ENCODE measurements at regions not wholly inside any gene's neighbourhood (a gene's known extent, or its start where the extent isn't known, plus 50 kb on each side); places are given as distances from the start of the nearest gene placed in this dataset.

DNA sequence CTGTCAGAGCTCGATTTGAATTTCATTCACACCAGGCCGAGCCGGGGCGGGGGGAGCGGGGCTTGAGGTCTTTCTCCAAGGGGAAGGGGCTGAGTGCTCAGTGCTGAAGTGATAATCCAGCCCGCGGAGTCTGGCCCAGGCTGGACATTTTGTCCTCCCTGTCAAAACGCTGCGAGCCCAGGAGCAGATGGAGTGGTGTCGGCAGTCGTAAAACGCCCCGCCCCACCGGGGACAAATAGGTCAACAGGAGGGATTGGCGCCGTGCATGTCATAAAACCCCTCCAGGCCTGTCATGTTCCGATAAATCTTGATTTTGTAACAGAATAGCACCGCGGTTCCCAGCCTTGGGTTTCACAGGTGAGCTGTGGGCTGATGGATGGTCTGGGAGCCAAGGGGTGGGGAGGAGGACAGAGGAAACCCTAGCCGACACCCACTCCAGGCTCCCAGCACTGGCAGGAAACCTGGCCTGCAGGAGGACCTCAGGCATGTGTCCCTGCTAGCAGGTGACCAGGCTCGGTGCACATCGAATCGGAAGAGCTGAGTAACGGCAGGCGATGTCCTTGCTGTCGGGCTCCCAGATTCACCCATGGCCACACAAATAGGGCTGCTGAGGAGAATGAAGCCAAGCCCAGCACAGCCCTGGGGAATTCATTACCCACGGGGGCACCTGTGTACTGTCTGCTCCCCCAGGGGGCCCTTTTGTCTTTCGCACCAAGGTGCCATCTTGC lies 341.4 kb downstream of the FOXL1 start:
- DNase-seq, result no peak

DNA sequence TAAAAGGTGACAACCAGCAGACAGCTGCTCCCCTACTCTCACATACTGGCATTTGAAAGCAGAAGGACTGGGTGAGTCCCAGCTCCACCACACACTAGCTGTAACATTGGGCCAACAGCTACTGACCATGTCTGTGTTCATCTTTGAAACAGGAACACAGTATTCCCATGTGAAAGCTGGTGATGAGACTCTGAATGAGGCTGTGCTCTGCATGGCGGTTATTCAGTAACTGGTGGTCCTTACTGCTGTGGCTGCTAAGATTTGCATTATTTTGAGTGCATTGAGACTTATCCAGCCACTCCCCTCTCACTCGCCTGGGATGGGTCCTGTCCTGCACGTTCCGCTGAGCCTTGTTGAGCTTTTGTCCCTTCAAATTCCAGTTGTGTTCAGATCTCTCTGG lies 342.9 kb downstream of the FOXL1 start:
- DNase-seq, result no peak

DNA sequence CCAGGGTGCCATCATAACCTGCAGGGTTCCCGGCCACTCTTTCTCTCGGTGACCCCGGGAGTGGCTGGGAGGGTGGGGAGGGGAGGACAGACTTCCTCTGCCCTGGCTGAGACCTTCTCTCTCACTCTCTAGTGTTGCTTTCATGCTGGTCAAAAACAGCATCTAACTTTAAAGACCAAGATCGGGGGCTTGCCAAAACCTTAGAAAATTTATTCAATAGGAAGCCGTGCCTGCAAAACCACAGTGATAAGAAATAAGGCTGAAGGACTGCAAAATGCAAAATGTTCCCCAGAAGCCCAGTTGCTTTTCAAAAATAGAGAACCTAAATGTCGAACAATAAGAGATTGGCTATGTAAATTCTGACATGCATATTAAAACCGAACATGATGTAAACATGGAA lies 344.0 kb downstream of the FOXL1 start:
- DNase-seq, result no peak

DNA sequence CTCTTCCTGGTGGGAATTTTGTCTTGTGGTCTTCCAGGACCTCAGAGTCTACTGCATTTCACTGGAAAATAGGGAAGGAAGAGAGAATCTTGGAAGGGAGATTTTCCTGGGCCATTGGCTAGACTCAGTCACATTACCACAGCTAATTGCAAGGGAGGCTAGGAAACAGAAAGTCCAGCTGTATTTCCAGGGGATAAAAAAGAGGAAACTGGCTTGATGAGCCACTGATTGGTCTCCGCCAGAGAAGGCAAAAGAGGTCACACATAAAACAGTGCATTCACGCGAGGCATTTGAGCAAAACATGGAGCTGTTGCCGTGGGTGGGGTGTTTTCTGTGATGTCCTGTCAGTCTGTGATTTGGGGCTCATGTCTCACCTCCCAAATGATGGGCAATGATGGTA lies 345.3 kb downstream of the FOXL1 start:
- no peak for DNase-seq

DNA sequence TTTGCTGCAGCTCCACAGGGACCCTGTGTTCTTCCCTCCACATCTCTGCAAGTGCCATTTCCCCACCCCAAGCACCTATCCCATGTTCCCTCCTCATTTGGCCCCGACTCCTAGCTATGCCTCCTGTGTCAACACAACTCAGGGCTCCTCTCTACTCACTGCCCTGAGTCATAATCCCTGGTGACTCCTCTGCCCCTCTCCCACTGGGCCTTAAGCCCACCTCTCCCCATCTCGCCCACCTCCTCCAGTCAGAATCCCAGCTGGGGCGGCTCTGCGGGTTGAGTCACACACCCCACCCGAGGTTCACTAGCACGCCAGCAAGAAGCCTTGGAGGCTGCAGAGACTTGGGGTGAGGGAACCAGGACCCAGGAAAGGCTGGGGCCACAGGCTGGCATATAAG lies 346.2 kb downstream of the FOXL1 start:
- DNase-seq, result no peak

DNA sequence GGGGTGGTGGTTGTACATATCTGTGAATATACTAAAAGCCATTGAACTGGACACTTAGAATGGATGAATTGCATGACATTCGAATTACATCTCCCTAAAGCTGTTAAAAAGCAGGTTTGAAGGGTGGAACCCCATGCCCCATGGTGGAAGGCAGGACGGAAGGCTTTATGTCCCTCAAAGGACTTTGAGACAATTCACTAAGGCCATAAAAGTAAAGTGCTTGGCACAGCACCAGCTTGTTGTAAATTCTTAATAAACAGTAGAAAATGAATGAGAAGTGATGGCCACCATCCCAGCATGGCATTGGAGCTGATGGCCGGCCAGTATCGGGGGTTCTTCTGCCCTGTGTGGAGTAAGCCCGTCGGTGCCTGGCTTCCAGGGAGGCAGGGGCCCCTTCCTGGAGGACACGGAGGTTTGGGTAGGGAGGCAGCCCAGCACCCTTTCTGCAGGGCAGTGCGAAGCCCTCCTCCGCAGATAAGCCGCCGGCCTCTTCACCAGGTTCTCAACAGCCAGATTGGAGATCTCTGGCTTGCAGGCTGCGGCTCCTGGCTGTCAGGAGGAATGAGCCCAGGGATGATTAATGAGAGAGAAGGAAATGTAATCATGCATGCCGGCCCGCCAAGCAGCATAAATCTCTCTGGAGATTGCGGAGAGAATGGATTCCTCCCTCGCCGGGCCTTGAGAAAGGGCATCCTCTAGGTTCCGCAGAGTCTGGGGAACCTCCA lies 346.9 kb downstream of the FOXL1 start:
- DNase-seq, result no peak

DNA sequence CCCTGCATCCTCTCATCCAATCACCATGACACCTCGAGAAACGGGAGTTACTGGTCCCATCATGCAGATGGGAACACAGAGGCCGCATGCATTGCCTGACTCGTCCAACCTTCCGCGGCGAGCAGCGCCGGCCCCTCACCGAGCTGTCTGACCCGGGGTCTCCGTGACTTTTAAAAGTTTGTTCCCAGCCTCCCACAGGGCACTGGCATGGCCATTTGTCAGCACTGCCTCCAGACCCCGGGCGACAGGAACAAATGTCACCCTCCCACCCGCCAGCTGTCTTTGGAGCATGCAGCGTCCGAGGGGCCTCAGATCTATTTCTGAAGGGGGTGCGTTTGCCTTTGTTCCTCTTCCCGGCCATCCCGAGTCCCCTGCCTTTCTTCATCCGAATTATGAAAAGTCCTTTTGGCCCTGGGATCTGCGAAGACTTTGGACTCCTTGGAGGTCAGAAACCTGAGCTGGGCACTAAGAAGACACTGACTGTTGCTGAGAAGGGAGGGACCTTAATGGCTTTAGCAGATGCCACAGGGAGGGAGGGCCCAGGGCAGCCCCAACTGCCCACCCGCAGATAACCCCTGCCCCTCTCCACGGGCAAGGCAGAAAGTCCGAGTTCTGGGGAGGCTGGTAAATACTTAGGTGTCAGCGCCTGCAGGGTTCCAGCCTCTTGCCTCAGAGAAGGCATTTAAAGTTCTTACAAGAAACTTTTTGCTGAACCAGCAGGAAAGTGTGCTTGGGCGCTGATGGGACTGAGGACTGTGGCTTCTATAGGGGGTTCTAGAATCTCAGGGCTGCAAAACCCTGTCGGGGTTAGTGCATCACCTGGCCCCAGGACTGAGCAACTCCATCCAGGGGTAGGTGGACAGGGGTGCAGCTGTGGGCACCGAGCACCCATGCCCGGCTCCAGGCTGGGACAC lies 348.1 kb downstream of the FOXL1 start:
- DNase-seq, result no peak

DNA sequence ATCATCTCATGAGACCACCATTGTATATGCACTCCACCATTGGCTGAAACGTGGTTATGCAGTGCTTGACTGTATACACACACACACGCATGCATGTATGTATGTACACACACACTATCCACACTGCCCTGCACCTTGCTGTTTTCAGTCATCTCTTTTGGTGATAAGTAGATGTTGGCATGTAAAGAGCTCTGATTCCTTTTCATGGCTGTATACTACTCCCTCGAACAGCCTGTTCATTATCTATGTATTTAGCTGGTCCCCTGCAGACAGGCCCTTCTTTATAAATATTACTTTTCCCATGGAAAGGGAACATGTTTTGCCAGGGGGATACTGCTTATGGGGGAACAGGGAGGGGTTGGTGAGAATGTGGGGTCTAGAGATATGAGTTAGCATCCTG lies 349.4 kb downstream of the FOXL1 start:
- DNase-seq, result no peak

DNA sequence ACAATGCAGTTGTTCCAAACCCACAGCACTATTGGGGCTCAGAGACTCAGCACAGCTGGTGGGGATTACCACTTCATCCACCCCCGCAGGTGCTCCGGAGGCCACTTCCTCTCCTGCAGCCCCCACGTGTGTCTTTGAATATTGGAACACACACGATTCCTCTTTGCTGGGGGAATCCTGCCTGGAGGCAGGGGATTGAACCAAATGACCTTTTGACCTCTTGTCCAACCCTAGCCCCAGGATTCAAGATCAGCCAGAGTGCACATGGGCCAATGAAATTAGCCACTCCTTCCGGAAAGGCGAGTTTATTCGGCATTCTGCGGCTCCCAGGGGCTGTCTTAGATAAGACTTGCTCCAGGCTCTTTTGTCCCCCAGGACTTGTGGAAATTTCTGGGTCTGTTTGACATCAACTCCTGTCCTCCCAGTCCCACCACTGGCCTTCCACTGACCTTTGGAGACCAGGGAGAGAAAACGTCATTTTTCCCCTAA lies 350.2 kb downstream of the FOXL1 start:
- DNase-seq, result no peak

DNA sequence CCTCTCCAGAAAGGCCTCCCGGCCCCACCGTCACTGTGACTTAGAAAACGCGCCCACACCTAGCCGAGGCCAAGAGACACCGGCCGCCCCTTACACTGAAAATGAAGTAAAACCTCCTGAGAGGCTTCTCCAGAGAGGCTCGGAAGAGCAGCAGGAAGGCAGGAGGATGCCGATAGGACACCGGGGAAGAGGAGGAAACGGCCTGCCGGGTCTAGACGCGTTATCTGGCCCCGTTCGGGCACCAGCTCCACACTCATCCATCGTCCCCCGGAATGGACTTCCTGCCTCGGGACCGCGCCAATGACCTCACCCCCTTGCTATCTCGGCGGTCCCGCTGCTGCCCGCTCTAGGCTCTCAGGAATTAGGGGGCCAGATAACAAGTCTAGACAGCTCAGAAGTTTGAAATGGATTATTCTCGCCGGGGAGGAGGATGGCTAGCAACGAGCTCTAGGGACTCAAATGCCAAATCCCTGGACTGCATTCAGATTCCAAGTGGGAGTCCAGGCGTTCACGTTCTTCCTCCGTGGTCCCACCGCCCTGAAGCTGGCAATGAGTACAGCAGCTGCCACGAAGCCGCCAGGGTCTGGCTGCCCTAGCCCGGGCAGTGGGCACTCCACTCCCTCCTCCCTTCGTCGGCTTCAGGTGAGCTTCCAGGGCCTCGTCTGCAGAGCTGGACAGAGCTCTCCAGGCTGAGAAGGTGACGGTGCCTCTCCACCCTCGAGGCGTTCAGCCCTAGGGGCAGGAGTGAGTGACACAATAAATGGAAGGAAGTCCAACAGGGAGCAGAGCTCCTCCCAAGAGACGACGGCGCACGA lies 350.9 kb downstream of the FOXL1 start:
- DNase-seq, result no peak

DNA sequence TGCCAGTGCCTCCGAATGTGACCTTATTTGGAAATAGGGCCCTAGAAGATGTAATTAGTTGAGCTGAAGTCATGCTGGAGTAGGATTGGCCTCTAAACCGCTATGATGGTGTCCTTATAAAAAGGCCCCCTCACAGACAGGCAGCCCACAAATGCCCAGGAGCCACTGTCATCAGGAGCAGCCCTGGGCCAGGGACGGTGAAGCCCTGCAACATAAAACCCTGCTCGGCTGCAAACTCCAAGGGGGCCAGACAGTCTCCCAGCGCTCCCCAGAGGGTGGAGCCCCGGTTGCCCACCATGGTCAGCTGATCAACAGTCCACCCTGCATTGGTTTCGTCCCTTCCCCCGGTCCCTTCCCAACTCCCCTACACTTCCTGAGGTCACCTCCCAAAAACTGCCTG lies 351.7 kb downstream of the FOXL1 start:
- no peak for DNase-seq

DNA sequence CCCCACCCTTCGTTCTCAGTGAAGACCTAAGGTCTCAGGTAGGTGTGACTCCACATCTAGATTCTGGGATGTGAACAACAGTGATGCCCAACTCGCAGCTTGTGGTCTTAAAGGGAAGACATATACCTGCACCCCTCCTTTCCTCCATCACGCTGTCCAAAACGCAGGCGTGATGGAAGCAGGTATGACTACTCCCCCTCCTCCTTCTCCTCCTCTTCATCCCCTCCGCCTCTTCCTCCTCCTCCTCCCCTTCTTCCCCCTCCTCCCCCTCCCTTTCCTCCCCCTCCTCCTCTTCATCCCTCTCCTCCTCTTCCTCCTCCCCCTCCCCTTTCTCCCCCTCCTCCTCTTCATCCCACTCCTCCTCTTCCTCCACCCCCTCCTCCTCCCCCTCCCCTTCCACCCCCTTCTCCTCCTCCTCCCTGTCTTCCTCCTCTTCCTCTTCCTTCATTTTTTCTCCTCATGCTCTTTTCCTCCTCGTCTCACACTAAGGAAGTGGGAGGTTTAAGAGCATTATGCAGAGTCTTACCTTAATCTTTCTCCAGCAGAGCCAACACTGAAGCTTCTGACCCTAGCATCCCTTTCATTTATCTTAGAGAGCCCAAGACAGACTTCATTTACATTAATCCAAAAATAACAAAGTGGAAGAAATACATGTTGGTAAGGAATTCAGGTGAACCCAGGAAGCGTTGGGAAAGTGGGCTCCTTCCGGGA lies 352.5 kb downstream of the FOXL1 start:
- DNase-seq, result no peak

DNA sequence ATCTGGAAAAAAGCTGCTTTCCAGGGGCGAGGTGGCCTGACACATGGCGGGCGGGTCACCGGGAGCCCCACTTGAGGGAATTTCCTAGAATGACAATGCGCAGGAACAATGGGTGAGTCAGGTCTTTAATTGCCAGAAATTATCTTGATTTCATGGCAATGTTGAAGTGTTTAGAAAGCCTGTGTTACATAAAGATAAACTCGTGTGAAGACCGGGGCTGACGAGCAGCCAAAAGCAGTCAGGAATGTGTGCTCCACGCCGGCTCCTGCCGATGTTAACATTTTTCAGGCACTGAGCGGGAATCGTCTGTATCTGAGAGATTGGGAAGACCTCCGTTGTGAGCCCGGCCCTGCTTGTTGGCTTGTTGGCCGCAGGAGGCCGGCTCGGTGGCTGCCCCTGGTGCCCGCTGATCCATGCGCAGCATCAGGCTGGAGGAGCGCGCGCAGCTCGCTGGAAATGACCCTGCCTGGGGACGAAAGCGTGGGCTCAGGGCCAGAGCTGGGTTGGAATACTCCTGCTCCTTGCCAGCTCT lies 353.1 kb downstream of the FOXL1 start:
- peak; percentile 7 for DNase-seq

DNA sequence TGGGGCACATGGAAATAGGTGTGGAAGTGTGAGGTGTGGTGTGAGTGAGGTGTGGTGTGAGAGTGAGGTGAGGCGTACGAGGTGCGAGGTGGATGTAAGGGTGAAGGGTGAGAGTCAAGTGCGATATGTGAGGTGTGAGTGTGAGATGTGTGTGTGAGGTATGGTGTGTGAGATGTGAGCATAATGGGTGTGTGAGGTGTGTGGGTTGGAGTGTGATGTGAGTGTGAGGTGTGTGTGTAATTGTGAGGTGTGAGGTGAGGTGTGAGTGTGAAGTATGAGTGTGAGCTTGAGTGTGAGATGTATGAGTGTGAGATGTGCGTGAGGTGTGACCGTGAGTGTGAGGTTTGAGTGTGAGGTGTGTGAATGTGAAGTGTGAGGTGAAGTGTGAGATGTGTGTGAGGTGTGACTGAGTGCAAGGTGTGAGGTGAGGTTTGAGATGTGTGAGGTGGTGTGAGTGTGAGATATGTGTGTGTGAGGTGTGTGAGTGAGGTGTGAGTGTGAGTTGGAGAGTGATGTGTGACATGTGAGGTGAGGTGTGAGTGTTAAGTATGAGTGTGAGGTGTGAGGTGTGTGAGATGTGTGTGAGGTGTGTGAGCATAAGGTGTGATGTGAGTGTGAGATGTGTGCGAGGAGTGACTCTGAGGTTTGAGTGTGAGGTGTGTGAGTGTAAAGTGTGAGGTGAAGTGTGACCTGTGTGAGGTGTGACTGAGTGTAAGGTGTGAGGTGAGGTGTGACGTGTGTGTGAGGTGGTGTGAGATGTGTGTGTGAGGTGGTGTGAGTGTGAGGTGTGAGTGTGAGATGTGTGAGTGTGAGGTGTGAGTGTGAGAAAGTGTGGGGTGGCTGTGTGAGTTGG lies 354.0 kb downstream of the FOXL1 start:
- DNase-seq, result no peak

DNA sequence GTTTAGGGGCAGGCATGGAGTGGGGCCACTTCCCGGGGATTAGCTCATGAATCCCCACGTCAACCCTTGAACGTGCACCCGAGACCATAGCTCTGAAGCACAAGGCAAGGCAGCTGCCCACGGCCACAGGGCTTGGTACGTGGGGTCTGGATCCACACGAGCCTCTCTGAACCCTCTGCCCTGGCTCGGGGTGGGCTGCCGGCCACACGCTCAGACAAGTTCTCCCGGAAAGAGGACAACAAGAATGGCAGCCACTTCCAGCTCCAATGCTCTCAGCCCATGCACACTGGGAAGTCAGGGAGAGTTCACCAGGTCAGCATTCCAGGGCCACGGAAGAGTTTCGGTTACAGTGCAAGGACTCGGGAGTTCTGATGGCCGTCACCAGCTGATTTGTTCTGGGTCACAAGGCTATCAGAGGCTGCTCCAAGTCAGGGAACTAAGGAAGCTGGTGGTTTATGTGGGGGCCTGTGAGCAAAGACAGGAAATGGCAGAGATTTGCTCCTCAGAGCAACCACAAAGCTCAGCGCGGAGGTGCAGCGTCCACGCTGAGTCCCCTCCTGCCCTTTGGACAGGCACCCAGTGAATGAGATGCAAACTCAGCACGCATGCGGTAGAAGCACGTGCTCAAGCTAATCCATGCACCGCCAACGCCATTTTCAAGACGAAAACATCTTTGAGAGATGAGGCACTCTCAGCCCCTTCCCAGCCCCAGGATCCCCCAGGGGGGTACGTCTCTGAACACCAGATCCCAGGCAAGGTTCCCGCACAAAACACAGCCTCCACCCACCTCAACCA lies 356.4 kb downstream of the FOXL1 start:
- DNase-seq, result no peak

DNA sequence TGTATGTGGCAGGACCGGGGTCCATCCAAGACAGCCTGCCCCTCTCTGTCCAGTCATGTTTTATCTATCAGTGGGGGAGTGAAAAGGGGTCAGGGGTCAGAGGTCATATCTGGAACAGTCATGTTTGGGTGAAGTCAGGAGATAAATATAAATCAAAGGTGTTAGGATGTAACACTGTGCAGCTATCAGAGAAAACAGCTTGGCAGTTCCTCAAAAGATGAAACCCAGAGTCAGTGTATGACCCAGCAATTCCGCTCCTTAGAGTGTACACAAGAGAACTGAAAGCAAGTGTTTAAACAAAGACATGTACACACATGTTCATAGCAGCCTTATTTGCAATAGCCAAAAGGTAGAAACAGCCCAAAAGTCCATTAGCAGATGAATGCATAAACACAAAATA lies 361.3 kb downstream of the FOXL1 start:
- DNase-seq, result no peak

DNA sequence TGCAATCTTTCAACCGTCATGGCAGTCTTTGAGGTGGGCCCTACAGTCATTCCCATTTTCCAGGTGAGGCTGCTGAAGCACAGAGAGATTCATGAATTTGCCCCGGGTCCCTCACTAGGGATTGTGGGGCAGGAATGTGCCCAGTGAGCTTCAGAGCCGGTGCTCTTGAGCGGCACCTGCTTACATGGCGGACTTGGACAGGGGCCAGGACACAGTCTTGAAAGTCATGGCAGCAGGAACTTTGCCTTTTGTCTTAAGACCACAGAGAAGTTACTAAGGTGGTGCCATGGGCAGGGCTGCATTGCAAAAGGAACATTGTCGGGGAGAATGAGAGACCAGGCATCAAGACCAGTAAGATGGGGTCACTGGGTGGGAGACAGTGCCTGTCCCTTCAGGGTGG lies 363.4 kb downstream of the FOXL1 start:
- no peak for DNase-seq

DNA sequence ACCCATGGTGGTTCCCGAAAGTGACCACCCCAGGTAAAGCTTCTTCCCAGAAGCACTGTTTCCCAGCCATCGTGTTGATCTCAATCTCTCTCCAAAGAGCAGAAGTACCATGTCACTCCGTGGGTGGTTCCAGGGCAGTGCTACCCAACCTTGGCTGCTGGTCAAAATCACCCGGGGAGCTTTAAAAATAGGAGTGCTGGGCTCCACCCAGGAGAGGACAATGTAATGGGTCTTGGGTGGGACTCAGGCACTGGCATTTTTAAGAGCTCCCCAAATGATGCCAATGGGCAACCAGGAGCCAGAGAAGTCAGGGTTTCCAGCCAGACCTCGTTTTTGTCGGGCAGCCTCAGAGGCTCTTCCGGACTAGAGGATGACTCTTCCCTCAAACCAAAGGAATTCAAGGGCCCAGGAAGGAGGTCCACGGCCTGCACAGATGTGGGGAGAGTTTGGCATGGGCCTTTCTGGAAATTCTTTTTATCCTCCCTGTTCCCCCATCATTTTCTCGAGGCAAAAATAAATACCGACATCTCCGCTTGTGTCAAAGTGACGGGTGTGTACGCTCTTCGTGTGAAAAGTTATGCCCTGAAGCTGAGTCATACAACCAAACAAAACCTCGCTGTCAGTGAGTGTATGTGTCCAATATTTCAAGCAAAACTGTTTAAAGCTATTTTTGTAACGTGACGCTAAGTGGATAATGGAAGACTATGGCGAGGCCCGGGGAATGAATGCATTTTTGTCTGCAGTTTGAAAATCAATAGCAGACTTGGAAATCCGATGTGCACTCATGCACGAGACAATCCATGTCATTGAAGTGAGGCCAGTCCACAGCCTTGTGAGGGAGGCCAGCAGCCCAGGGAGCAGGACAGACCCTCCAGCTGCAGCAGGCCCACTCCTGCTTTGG lies 364.1 kb downstream of the FOXL1 start:
- no peak for DNase-seq

All from NCI-H1105 (cell line).